ENCODE measurements at regions not wholly inside any gene's neighbourhood (a gene's known extent, or its start where the extent isn't known, plus 50 kb on each side); places are given as distances from the start of the nearest gene placed in this dataset.

DNA sequence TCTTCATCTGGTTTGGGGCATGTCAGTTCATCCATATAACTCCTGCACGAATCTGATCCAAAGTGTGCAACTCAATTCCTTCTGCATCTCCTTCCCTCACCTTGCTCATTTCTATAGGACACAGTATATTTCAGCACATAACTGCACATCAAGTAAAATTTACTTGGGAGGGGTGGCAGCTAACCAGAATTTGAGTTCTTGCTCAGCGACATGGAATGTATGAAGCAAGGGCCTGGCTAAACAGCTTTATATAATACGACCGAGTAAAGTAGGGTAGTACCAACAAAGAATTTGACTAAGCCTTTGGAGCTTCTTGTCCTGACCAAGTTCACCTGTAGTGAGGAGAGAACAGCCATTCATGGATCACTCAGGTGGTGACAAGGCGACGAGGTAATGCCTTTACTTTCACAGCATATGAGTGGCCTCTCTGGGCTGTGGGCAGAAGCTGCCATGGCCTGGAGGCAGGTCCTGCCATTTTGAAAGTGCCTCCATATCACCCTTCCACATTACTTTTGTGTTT is 570.2 kb upstream of the TNP1 start:
- no peak overlapping the region for H3K4me3 ChIP-seq (ENCODE audit: low read length)

DNA sequence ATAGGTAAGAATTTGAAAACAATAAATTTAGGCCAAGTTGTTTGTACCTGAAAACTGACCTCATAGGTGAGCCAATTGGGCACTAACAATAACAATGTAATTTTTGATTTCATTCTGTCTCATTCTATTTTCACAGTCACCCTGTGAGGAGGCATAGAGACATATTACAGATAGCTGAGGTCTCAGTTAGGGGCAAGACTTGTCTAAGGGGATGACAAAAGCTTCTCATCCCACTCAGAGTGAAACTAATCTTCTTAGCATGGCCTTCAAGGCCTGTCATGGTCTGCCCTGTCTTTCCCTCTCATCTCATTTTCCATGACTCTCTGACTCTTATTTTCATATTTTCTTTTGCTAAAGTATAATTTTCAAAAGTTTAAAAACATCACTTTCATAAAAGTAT is 562.0 kb upstream of the TNP1 start:
- no peak for DNase-seq
- H3K79me2 ChIP-seq (ENCODE audit: low read length) = no peaks in the 10 kb centered on the region
- H3K9ac ChIP-seq (ENCODE audit: low read length) = no peak overlapping the region
- H3K4me1 ChIP-seq (ENCODE audit: low read length) = no peaks in the 10 kb centered on the region
- no peaks in the 10 kb centered on the region for H4K20me1 ChIP-seq (ENCODE audit: insufficient read depth, low read depth, low read length)
- H3K4me2 ChIP-seq (ENCODE audit: low read depth, low read length, poor library complexity, severe bottlenecking) = no peak overlapping the region
- no peak overlapping the region for H2AFZ ChIP-seq (ENCODE audit: low read length)
- no peaks in the 10 kb centered on the region for H3K36me3 ChIP-seq (ENCODE audit: insufficient read depth, low read length)
- no peaks in the 10 kb centered on the region for H3K9me3 ChIP-seq (ENCODE audit: low read length)
- no peaks in the 10 kb centered on the region for H3K27me3 ChIP-seq (ENCODE audit: low read length)
- no peaks in the 10 kb centered on the region for H3K9me2 ChIP-seq (replicated peaks; ENCODE audit: insufficient read depth, low read length)
- no peak overlapping the region for H3K27ac ChIP-seq (ENCODE audit: low read length)
- no peak overlapping the region for H3K4me3 ChIP-seq (ENCODE audit: low read length)

More for the DNA sequence above, 570.2 kb upstream of the TNP1 start:
- no peaks in the 10 kb centered on the region for H3K27me3 ChIP-seq (ENCODE audit: low read length)
- H3K4me2 ChIP-seq (ENCODE audit: low read depth, low read length, poor library complexity, severe bottlenecking) = no peak overlapping the region
- H3K9me3 ChIP-seq (ENCODE audit: low read length) = no peaks in the 10 kb centered on the region
- H3K36me3 ChIP-seq (ENCODE audit: insufficient read depth, low read length) = no peaks in the 10 kb centered on the region
- H3K9me2 ChIP-seq (replicated peaks; ENCODE audit: insufficient read depth, low read length) = no peaks in the 10 kb centered on the region
- H3K27ac ChIP-seq (ENCODE audit: low read length) = no peak overlapping the region
- H4K20me1 ChIP-seq (ENCODE audit: insufficient read depth, low read depth, low read length) = no peaks in the 10 kb centered on the region
- H3K9ac ChIP-seq (ENCODE audit: low read length) = no peak overlapping the region
- no peaks in the 10 kb centered on the region for H3K79me2 ChIP-seq (ENCODE audit: low read length)
- H2AFZ ChIP-seq (ENCODE audit: low read length) = no peak overlapping the region
- H3K4me1 ChIP-seq (ENCODE audit: low read length) = peaks cover 5% of the 10 kb centered on the region
- DNase-seq = no peak

GRCh38 chr2:217420854-217421253 is 561.0 kb upstream of the TNP1 start:
- H4K20me1 ChIP-seq (ENCODE audit: insufficient read depth, low read depth, low read length) = no peaks in the 10 kb centered on the region
- no peaks in the 10 kb centered on the region for H3K79me2 ChIP-seq (ENCODE audit: low read length)
- no peak overlapping the region for H2AFZ ChIP-seq (ENCODE audit: low read length)
- no peak overlapping the region for H3K4me2 ChIP-seq (ENCODE audit: low read depth, low read length, poor library complexity, severe bottlenecking)
- H3K4me3 ChIP-seq (ENCODE audit: low read length) = no peak overlapping the region
- H3K27ac ChIP-seq (ENCODE audit: low read length) = no peak overlapping the region
- DNase-seq = no peak
- no peaks in the 10 kb centered on the region for H3K9me2 ChIP-seq (replicated peaks; ENCODE audit: insufficient read depth, low read length)
- H3K9ac ChIP-seq (ENCODE audit: low read length) = no peak overlapping the region
- H3K27me3 ChIP-seq (ENCODE audit: low read length) = no peaks in the 10 kb centered on the region
- no peaks in the 10 kb centered on the region for H3K9me3 ChIP-seq (ENCODE audit: low read length)
- no peaks in the 10 kb centered on the region for H3K4me1 ChIP-seq (ENCODE audit: low read length)
- H3K36me3 ChIP-seq (ENCODE audit: insufficient read depth, low read length) = no peaks in the 10 kb centered on the region

DNA sequence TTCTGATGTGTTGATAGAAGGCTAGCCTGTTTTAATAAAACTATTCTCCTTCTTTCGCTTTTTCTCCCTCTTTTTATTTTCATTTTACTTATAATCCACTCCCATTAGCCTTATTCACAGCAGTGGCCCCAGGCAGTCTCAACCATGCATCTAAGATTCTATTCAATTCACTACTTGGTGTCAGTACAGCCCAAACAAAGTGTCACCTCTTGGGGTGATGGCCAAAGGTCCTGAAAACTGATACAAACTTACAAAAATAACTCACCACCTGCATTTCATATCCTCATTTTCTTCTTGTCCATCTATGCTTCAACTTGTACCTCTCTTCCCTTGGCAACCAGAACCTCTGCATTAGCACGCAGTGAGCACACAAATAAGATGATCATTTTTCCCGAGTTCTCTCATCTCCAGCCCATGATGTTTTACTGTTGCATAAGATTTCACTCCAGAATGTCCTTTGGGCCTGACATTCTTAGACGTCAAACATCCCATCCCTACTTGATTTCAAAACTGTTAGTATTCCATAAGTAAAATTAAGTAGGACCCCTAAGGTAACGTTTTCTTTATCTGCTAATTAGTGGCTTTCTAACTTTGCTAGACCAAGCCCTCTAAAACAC is 559.3 kb upstream of the TNP1 start:
- Histone ChIP-seq H3K4me1 (ENCODE audit: low read length) (no peaks in the 10 kb centered on the region), H4K20me1 (ENCODE audit: insufficient read depth, low read depth, low read length) (no peaks in the 10 kb centered on the region), H3K36me3 (ENCODE audit: insufficient read depth, low read length) (no peaks in the 10 kb centered on the region), H3K4me2 (ENCODE audit: low read depth, low read length, poor library complexity, severe bottlenecking) (no peak overlapping the region), H3K9me2 (replicated peaks; ENCODE audit: insufficient read depth, low read length) (no peaks in the 10 kb centered on the region), H3K27me3 (ENCODE audit: low read length) (no peaks in the 10 kb centered on the region), H3K4me3 (ENCODE audit: low read length) (no peak overlapping the region), H2AFZ (ENCODE audit: low read length) (no peak overlapping the region), H3K9me3 (ENCODE audit: low read length) (no peaks in the 10 kb centered on the region), H3K27ac (ENCODE audit: low read length) (no peak overlapping the region), H3K9ac (ENCODE audit: low read length) (no peak overlapping the region), H3K79me2 (ENCODE audit: low read length) (no peaks in the 10 kb centered on the region)
- DNase-seq = no peak

GRCh38 chr2:217418544-217418943 is 558.7 kb upstream of the TNP1 start:
- no peak overlapping the region for H3K9ac ChIP-seq (ENCODE audit: low read length)
- H3K36me3 ChIP-seq (ENCODE audit: insufficient read depth, low read length) = no peaks in the 10 kb centered on the region
- no peak overlapping the region for H3K4me3 ChIP-seq (ENCODE audit: low read length)
- no peaks in the 10 kb centered on the region for H3K9me3 ChIP-seq (ENCODE audit: low read length)
- no peak overlapping the region for H3K27ac ChIP-seq (ENCODE audit: low read length)
- no peaks in the 10 kb centered on the region for H3K27me3 ChIP-seq (ENCODE audit: low read length)
- H3K79me2 ChIP-seq (ENCODE audit: low read length) = no peaks in the 10 kb centered on the region
- no peaks in the 10 kb centered on the region for H3K9me2 ChIP-seq (replicated peaks; ENCODE audit: insufficient read depth, low read length)
- no peak overlapping the region for H2AFZ ChIP-seq (ENCODE audit: low read length)
- DNase-seq = no peak
- no peaks in the 10 kb centered on the region for H3K4me1 ChIP-seq (ENCODE audit: low read length)
- no peaks in the 10 kb centered on the region for H4K20me1 ChIP-seq (ENCODE audit: insufficient read depth, low read depth, low read length)
- H3K4me2 ChIP-seq (ENCODE audit: low read depth, low read length, poor library complexity, severe bottlenecking) = no peak overlapping the region

- Histone ChIP-seq H3K27ac (ENCODE audit: low read length) (no peak overlapping the region), H3K9ac (ENCODE audit: low read length) (no peak overlapping the region), H3K9me3 (ENCODE audit: low read length) (no peaks in the 10 kb centered on the region), H3K27me3 (ENCODE audit: low read length) (no peaks in the 10 kb centered on the region), H3K79me2 (ENCODE audit: low read length) (no peaks in the 10 kb centered on the region), H3K4me1 (ENCODE audit: low read length) (no peaks in the 10 kb centered on the region), H4K20me1 (ENCODE audit: insufficient read depth, low read depth, low read length) (no peaks in the 10 kb centered on the region), H2AFZ (ENCODE audit: low read length) (no peak overlapping the region), H3K4me2 (ENCODE audit: low read depth, low read length, poor library complexity, severe bottlenecking) (no peak overlapping the region), H3K36me3 (ENCODE audit: insufficient read depth, low read length) (no peaks in the 10 kb centered on the region), H3K9me2 (replicated peaks; ENCODE audit: insufficient read depth, low read length) (no peaks in the 10 kb centered on the region), H3K4me3 (ENCODE audit: low read length) (no peak overlapping the region)
- DNase-seq = no peak
Measured at GRCh38 chr2:217418090-217418489, 558.2 kb upstream of the TNP1 start.

DNA sequence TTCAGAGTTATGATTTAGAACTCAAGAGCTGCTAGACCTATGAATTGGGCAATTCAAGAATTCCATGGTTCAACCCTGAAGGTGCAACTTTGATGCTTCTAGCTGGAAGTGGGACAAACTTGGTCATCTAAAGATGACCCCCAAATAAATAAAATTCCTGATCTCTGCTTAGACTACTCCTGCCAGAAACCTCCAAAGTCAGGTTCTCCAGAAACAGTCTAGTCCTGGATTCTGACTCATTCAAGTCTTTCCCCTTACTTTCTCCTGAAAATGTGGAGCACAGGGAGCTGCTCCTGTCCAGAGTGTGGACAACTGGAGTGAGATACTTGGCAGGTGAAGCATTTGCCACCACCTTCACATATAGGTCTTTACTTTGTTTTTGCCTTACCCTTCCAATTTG is 557.7 kb upstream of the TNP1 start:
- no peak overlapping the region for H3K4me3 ChIP-seq (ENCODE audit: low read length)
- H3K9me3 ChIP-seq (ENCODE audit: low read length) = no peaks in the 10 kb centered on the region
- H3K27ac ChIP-seq (ENCODE audit: low read length) = no peak overlapping the region
- H3K4me1 ChIP-seq (ENCODE audit: low read length) = no peaks in the 10 kb centered on the region
- H4K20me1 ChIP-seq (ENCODE audit: insufficient read depth, low read depth, low read length) = no peaks in the 10 kb centered on the region
- H3K9me2 ChIP-seq (replicated peaks; ENCODE audit: insufficient read depth, low read length) = no peaks in the 10 kb centered on the region
- no peaks in the 10 kb centered on the region for H3K36me3 ChIP-seq (ENCODE audit: insufficient read depth, low read length)
- H3K79me2 ChIP-seq (ENCODE audit: low read length) = no peaks in the 10 kb centered on the region
- H3K9ac ChIP-seq (ENCODE audit: low read length) = no peak overlapping the region
- H2AFZ ChIP-seq (ENCODE audit: low read length) = no peak overlapping the region
- DNase-seq = no peak
- no peak overlapping the region for H3K4me2 ChIP-seq (ENCODE audit: low read depth, low read length, poor library complexity, severe bottlenecking)
- H3K27me3 ChIP-seq (ENCODE audit: low read length) = no peaks in the 10 kb centered on the region

DNA sequence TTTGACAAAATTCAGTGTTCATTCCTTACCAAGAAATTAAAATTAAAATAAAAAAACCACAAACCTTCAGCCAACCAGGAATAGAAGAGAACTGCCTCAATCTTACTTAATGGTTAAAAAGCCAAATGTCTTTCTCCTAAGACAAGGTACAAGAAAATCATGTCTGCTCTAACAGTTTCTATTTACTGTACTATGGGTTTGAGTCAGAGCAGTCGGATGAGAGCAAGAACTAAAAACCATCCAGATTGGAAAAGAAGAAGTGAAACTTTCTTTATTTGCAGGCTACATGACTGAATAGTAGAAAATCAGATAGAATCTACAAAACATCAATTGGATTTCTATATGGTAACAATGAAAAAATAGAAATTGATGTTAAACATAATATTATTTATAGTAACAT is 555.5 kb upstream of the TNP1 start:
- Histone ChIP-seq H3K27ac (ENCODE audit: low read length) (no peak overlapping the region), H3K27me3 (ENCODE audit: low read length) (no peaks in the 10 kb centered on the region), H4K20me1 (ENCODE audit: insufficient read depth, low read depth, low read length) (no peaks in the 10 kb centered on the region), H3K4me2 (ENCODE audit: low read depth, low read length, poor library complexity, severe bottlenecking) (no peak overlapping the region), H3K4me3 (ENCODE audit: low read length) (no peak overlapping the region), H2AFZ (ENCODE audit: low read length) (no peak overlapping the region), H3K4me1 (ENCODE audit: low read length) (no peaks in the 10 kb centered on the region), H3K9ac (ENCODE audit: low read length) (no peak overlapping the region), H3K79me2 (ENCODE audit: low read length) (no peaks in the 10 kb centered on the region), H3K36me3 (ENCODE audit: insufficient read depth, low read length) (no peaks in the 10 kb centered on the region), H3K9me3 (ENCODE audit: low read length) (no peaks in the 10 kb centered on the region), H3K9me2 (replicated peaks; ENCODE audit: insufficient read depth, low read length) (no peaks in the 10 kb centered on the region)
- DNase-seq = peak; percentile 67
